GM12878 (cell line): ENCODE measurements at regions not wholly inside any gene's neighbourhood (a gene's known extent, or its start where the extent isn't known, plus 50 kb on each side); places are given as distances from the start of the nearest gene placed in this dataset.

Experiments used
- ATAC-seq: fragments of 200-7000 bp; cut with Tn5 transposase; 3 replicates; pipeline ENCODE4 v1.9.1; 2020; ENCODE audit warnings: mild to moderate bottlenecking, moderate library complexity
- BruUV-seq: library from RNA; stranded (reverse); fragments of 400-500 nt; replicated peaks from 2 replicates; lab custom pipeline; 2021; lab: Mats Ljungman, UMichigan
- CTCF ChIA-PET: fragments of 300-600 bp; sonication (Branson Sonifier 250); formaldehyde crosslinking; extraction: SDS; loops from one replicate; lab custom pipeline; 2021; ENCODE audit warnings: inconsistent platforms; lab: Yijun Ruan, JAX
- POLR2A ChIA-PET: fragments of 350-600 bp; formaldehyde crosslinking; extraction: SDS; loops from one replicate; lab custom pipeline; 2021; ENCODE audit warnings: inconsistent platforms; lab: Charles Lee
- RAD21 ChIA-PET: fragments of 300-600 bp; sonication (Branson Sonifier 250); formaldehyde crosslinking; loops from one replicate; lab custom pipeline; 2023; ENCODE audit warnings: antibody characterized with exemption; ENCODE audit not compliant: unreplicated experiment; lab: Charles Lee
- SMC1A ChIA-PET: fragments of 300-600 bp; sonication (Branson Sonifier 250); formaldehyde crosslinking; loops from one replicate; lab custom pipeline; 2023; ENCODE audit not compliant: unreplicated experiment, uncharacterized antibody; lab: Charles Lee
- DNase-seq: peaks from one replicate; pipeline ENCODE4 v3.0.0-alpha.2; 2011; ENCODE audit warnings: low read depth, low spot score
- FAIRE-seq: peaks from 3 replicates; lab custom pipeline; 2011; peaks lifted over from hg19 to GRCh38; lab: Jason Lieb, UNC
- H2AFZ ChIP-seq: 2 replicates; pipeline ENCODE4 v1.6.0; 2011; ENCODE audit warnings: low read depth, low read length, control low read depth; ENCODE audit not compliant: control insufficient read depth
- H3K27ac ChIP-seq: 2 replicates; pipeline ENCODE4 v1.5.1; 2011; ENCODE audit warnings: control low read depth; ENCODE audit not compliant: control insufficient read depth, insufficient read depth
- H3K27me3 ChIP-seq, 2 experiments: replicated peaks in 1 of 2; 2 replicates each; pipeline versions ENCODE4 v1.6.0 to v1.6.1; 2011; ENCODE audit warnings: low read length in 1 of 2; ENCODE audit not compliant: control insufficient read depth in 2 of 2, insufficient read depth in 2 of 2
- H3K36me3 ChIP-seq, 2 experiments: 2 replicates each; pipeline ENCODE4 v1.5.1; 2011; ENCODE audit warnings: low read length in 1 of 2; ENCODE audit not compliant: control insufficient read depth in 2 of 2, insufficient read depth in 2 of 2
- H3K4me1 ChIP-seq: 2 replicates; pipeline ENCODE4 v1.6.1; 2011; ENCODE audit warnings: mild to moderate bottlenecking, low read length, moderate library complexity, mixed read lengths; ENCODE audit not compliant: control insufficient read depth, insufficient read depth
- H3K4me2 ChIP-seq: 2 replicates; pipeline ENCODE4 v1.6.0; 2011; ENCODE audit warnings: control low read depth; ENCODE audit not compliant: control insufficient read depth, insufficient read depth
- H3K4me3 ChIP-seq: fragments of 200-600 bp; sonication (generic); 2 replicates; pipeline ENCODE4 v1.5.1; 2016
- H3K79me2 ChIP-seq: 2 replicates; pipeline ENCODE4 v1.6.0; 2011; ENCODE audit warnings: low read length; ENCODE audit not compliant: control insufficient read depth, insufficient read depth
- H3K9ac ChIP-seq: 2 replicates; pipeline ENCODE4 v1.8.0; 2011; ENCODE audit warnings: low read length, control low read depth, mixed read lengths; ENCODE audit not compliant: control insufficient read depth, insufficient read depth
- H3K9me3 ChIP-seq: replicated peaks from 3 replicates; pipeline ENCODE4 v1.5.1; 2011; ENCODE audit warnings: mild to moderate bottlenecking, low read length; ENCODE audit not compliant: control insufficient read depth, insufficient read depth
- H4K20me1 ChIP-seq: 2 replicates; pipeline ENCODE4 v1.6.0; 2011; ENCODE audit not compliant: control insufficient read depth, insufficient read depth
- BRCA1 ChIP-seq: IDR thresholded peaks from 2 replicates; pipeline ENCODE4 v1.6.1; 2011; ENCODE audit warnings: low read depth, low read length, improper control_type of control experiment
- EP300 ChIP-seq, 2 experiments: fragments of 150-350 bp in 1 of 2; IDR thresholded peaks; 2 replicates each; pipeline ENCODE4 v1.6.1; 2011 to 2012; ENCODE audit warnings: low read depth in 2 of 2, low read length in 2 of 2, borderline replicate concordance in 1 of 2, improper control_type of control experiment in 1 of 2, inconsistent platforms in 1 of 2; ENCODE audit not compliant: control insufficient read depth in 1 of 2
- GATAD2B ChIP-seq: fragments of 450-650 bp; conservative IDR thresholded peaks from 2 replicates; pipeline ENCODE4 v1.6.1; 2017; ENCODE audit warnings: low read depth, mild to moderate bottlenecking, moderate library complexity
- KDM1A ChIP-seq: fragments of 200-600 bp; sonication (generic); IDR thresholded peaks from 2 replicates; pipeline ENCODE4 v1.6.1; 2016; ENCODE audit warnings: borderline replicate concordance
- NBN ChIP-seq: fragments of 450-650 bp; IDR thresholded peaks from 2 replicates; pipeline ENCODE4 v1.6.1; 2016
- PAX5 ChIP-seq: IDR thresholded peaks from 2 replicates; pipeline ENCODE4 v1.6.1; 2011; ENCODE audit warnings: low read depth, low read length, borderline replicate concordance
- RAD21 ChIP-seq: IDR thresholded peaks from 2 replicates; pipeline ENCODE4 v1.6.1; 2011; ENCODE audit warnings: mild to moderate bottlenecking, low read depth, low read length, moderate library complexity; ENCODE audit not compliant: insufficient read depth
- RAD51 ChIP-seq: fragments of 450-650 bp; IDR thresholded peaks from 2 replicates; pipeline ENCODE4 v1.6.1; 2016; ENCODE audit warnings: moderate library complexity, mild to moderate bottlenecking, inconsistent platforms
- RB1 ChIP-seq: fragments of 450-650 bp; formaldehyde crosslinking; IDR thresholded peaks from 2 replicates; pipeline ENCODE4 v1.6.1; 2017; ENCODE audit warnings: mild to moderate bottlenecking, borderline replicate concordance
- RELA ChIP-seq: fragments of 450-650 bp; IDR thresholded peaks from 2 replicates; pipeline ENCODE4 v1.8.0; 2014; ENCODE audit warnings: borderline replicate concordance; ENCODE audit not compliant: partially characterized antibody
- SIX5 ChIP-seq: IDR thresholded peaks from 2 replicates; pipeline ENCODE4 v1.6.1; 2011; ENCODE audit warnings: mild to moderate bottlenecking, low read depth, low read length, moderate library complexity; ENCODE audit not compliant: severe bottlenecking
- SMC3 ChIP-seq: IDR thresholded peaks from 2 replicates; pipeline ENCODE4 v1.6.1; 2011; ENCODE audit warnings: low read length, improper control_type of control experiment, borderline replicate concordance
- SPI1 ChIP-seq: IDR thresholded peaks from 2 replicates; pipeline ENCODE4 v1.6.1; 2011; ENCODE audit warnings: low read depth, mild to moderate bottlenecking, low read length, moderate library complexity, borderline replicate concordance; ENCODE audit not compliant: insufficient read depth
- TARDBP ChIP-seq: IDR thresholded peaks from 2 replicates; pipeline ENCODE4 v1.6.1; 2016; ENCODE audit warnings: borderline replicate concordance
- ZNF384 ChIP-seq: IDR thresholded peaks from 2 replicates; pipeline ENCODE4 v1.6.1; 2012; ENCODE audit warnings: low read depth, mild to moderate bottlenecking, low read length, improper control_type of control experiment, borderline replicate concordance
- ZNF622 ChIP-seq: fragments of 450-650 bp; IDR thresholded peaks from 2 replicates; pipeline ENCODE4 v1.6.1; 2017; ENCODE audit warnings: mild to moderate bottlenecking, inconsistent platforms
- WGBS: methylation state at CpG from one replicate; pipeline ENCODE4 v1.1.6; 2016; ENCODE audit warnings: low lambda C conversion rate; ENCODE audit not compliant: insufficient replicate concordance, insufficient coverage; ENCODE audit errors: missing lambda C conversion rate; 5-methylcytosine and 5-hydroxymethylcytosine counted together
- in situ Hi-C: fragments of 300-500 bp; cut with MboI; formaldehyde crosslinking; loops from 9 replicates; pipeline ENCODE4 v1.14.3; 2018; ENCODE audit warnings: mixed read lengths
- intact Hi-C: fragments of 100-400 bp; cut with micrococcal nuclease; formaldehyde crosslinking; loops from one replicate; pipeline ENCODE4 v1.14.2; 2022; ENCODE audit not compliant: unreplicated experiment

DNA sequence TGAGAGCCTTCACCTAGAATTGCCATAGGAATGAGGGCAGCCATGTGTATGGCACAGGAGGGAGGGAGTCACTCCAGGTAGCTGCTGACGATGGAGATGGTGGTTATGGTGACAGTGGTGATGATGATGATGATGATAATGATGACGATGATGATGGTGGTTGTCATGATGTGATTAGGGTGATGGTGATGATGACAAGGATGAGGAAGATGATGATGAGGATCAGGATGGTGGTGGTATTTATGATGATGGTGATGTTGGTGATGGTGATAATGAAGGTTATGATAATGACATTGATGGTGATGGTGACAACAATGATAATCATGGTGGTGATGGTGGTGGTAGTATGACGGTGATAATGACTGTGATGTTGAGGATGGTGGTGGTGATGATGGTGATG is 1130.5 kb downstream of the BRD1 start:
- DNase-seq (no peak), ATAC-seq (no peak), FAIRE-seq (no peak)
- TF ChIP-seq EP300 (IDR thresholded peaks at IDR 0.05; ENCODE audit: borderline replicate concordance in 1 of 2, control insufficient read depth in 1 of 2, low read depth in 2 of 2, low read length in 2 of 2) (no peak), SPI1 (no peak), KDM1A (no peak), RAD51 (no peak), RELA (no peak), RAD21 (no peak), BRCA1 (no peak), TARDBP (no peak), ZNF622 (no peak), NBN (no peak), ZNF384 (no peak), SIX5 (no peak), PAX5 (no peak), RB1 (no peak), GATAD2B (no peak), SMC3 (no peak)
- H3K4me3 ChIP-seq, result no peak overlapping the region
- ChIA-PET SMC1A (no interaction called here), CTCF (no interaction called here), RAD21 (no interaction called here), POLR2A (no interaction called here)
- WGBS, result 30% methylated on average over 3 of the region's 3 CpGs
- H3K79me2 ChIP-seq, result no peaks in the 10 kb centered on the region
- in situ Hi-C loops, result no loop called here
- H3K4me2 ChIP-seq, result no peak overlapping the region
- no peaks in the 10 kb centered on the region for H3K4me1 ChIP-seq
- no peak overlapping the region for H3K27ac ChIP-seq
- intact Hi-C loops, result no loop called here
- BruUV-seq, result no TSS peak
- H3K27me3 ChIP-seq, result no peaks in the 10 kb centered on the region
- no peaks in the 10 kb centered on the region; the same call in 2 of the 3 replicates for H3K9me3 ChIP-seq
- no peak overlapping the region for H2AFZ ChIP-seq
- H3K36me3 ChIP-seq, result no peaks in the 10 kb centered on the region
- no peak overlapping the region for H3K9ac ChIP-seq
- H4K20me1 ChIP-seq, result no peaks in the 10 kb centered on the region
